GM12878 (cell line): ENCODE measurements at regions not wholly inside any gene's neighbourhood (a gene's known extent, or its start where the extent isn't known, plus 50 kb on each side); places are given as distances from the start of the nearest gene placed in this dataset.
"Not testable (repeated sequence)": the region's sequence is repeated elsewhere in the genome, so short reads cannot be mapped to it uniquely, and the experiment has no call there.

Source experiments
- ATAC-seq: fragments of 200-7000 bp; cut with Tn5 transposase; 3 replicates; pipeline ENCODE4 v1.9.1; 2020; ENCODE audit warnings: mild to moderate bottlenecking, moderate library complexity
- BruUV-seq: library from RNA; stranded (reverse); fragments of 400-500 nt; replicated peaks from 2 replicates; lab custom pipeline; 2021; lab: Mats Ljungman, UMichigan
- CTCF ChIA-PET: fragments of 300-600 bp; sonication (Branson Sonifier 250); formaldehyde crosslinking; extraction: SDS; loops from one replicate; lab custom pipeline; 2021; ENCODE audit warnings: inconsistent platforms; lab: Yijun Ruan, JAX
- POLR2A ChIA-PET: fragments of 350-600 bp; formaldehyde crosslinking; extraction: SDS; loops from one replicate; lab custom pipeline; 2021; ENCODE audit warnings: inconsistent platforms; lab: Charles Lee
- RAD21 ChIA-PET: fragments of 300-600 bp; sonication (Branson Sonifier 250); formaldehyde crosslinking; loops from one replicate; lab custom pipeline; 2023; ENCODE audit warnings: antibody characterized with exemption; ENCODE audit not compliant: unreplicated experiment; lab: Charles Lee
- SMC1A ChIA-PET: fragments of 300-600 bp; sonication (Branson Sonifier 250); formaldehyde crosslinking; loops from one replicate; lab custom pipeline; 2023; ENCODE audit not compliant: unreplicated experiment, uncharacterized antibody; lab: Charles Lee
- DNase-seq: peaks from one replicate; pipeline ENCODE4 v3.0.0-alpha.2; 2011; ENCODE audit warnings: low read depth, low spot score
- FAIRE-seq: peaks from 3 replicates; lab custom pipeline; 2011; peaks lifted over from hg19 to GRCh38; lab: Jason Lieb, UNC
- H2AFZ ChIP-seq: 2 replicates; pipeline ENCODE4 v1.6.0; 2011; ENCODE audit warnings: low read depth, low read length, control low read depth; ENCODE audit not compliant: control insufficient read depth
- H3K27ac ChIP-seq: 2 replicates; pipeline ENCODE4 v1.5.1; 2011; ENCODE audit warnings: control low read depth; ENCODE audit not compliant: control insufficient read depth, insufficient read depth
- H3K27me3 ChIP-seq, 2 experiments: replicated peaks in 1 of 2; 2 replicates each; pipeline versions ENCODE4 v1.6.0 to v1.6.1; 2011; ENCODE audit warnings: low read length in 1 of 2; ENCODE audit not compliant: control insufficient read depth in 2 of 2, insufficient read depth in 2 of 2
- H3K36me3 ChIP-seq, 2 experiments: 2 replicates each; pipeline ENCODE4 v1.5.1; 2011; ENCODE audit warnings: low read length in 1 of 2; ENCODE audit not compliant: control insufficient read depth in 2 of 2, insufficient read depth in 2 of 2
- H3K4me1 ChIP-seq: 2 replicates; pipeline ENCODE4 v1.6.1; 2011; ENCODE audit warnings: mild to moderate bottlenecking, low read length, moderate library complexity, mixed read lengths; ENCODE audit not compliant: control insufficient read depth, insufficient read depth
- H3K4me2 ChIP-seq: 2 replicates; pipeline ENCODE4 v1.6.0; 2011; ENCODE audit warnings: control low read depth; ENCODE audit not compliant: control insufficient read depth, insufficient read depth
- H3K4me3 ChIP-seq: fragments of 200-600 bp; sonication (generic); 2 replicates; pipeline ENCODE4 v1.5.1; 2016
- H3K79me2 ChIP-seq: 2 replicates; pipeline ENCODE4 v1.6.0; 2011; ENCODE audit warnings: low read length; ENCODE audit not compliant: control insufficient read depth, insufficient read depth
- H3K9ac ChIP-seq: 2 replicates; pipeline ENCODE4 v1.8.0; 2011; ENCODE audit warnings: low read length, control low read depth, mixed read lengths; ENCODE audit not compliant: control insufficient read depth, insufficient read depth
- H3K9me3 ChIP-seq: replicated peaks from 3 replicates; pipeline ENCODE4 v1.5.1; 2011; ENCODE audit warnings: mild to moderate bottlenecking, low read length; ENCODE audit not compliant: control insufficient read depth, insufficient read depth
- H4K20me1 ChIP-seq: 2 replicates; pipeline ENCODE4 v1.6.0; 2011; ENCODE audit not compliant: control insufficient read depth, insufficient read depth
- HCFC1 ChIP-seq: fragments of 150-350 bp; IDR thresholded peaks from 2 replicates; pipeline ENCODE4 v1.6.1; 2014; ENCODE audit warnings: low read length
- IRF4 ChIP-seq: IDR thresholded peaks from 2 replicates; pipeline ENCODE4 v1.6.1; 2011; ENCODE audit warnings: low read depth, low read length
- NFIC ChIP-seq: IDR thresholded peaks from 2 replicates; pipeline ENCODE4 v1.6.1; 2012; ENCODE audit warnings: low read depth, mild to moderate bottlenecking, inconsistent platforms, low read length, moderate library complexity
- ZNF687 ChIP-seq: fragments of 450-650 bp; IDR thresholded peaks from 2 replicates; pipeline ENCODE4 v1.6.1; 2017; ENCODE audit warnings: mild to moderate bottlenecking, moderate library complexity
- in situ Hi-C: fragments of 300-500 bp; cut with MboI; formaldehyde crosslinking; loops from 9 replicates; pipeline ENCODE4 v1.14.3; 2018; ENCODE audit warnings: mixed read lengths
- intact Hi-C: fragments of 100-400 bp; cut with micrococcal nuclease; formaldehyde crosslinking; loops from one replicate; pipeline ENCODE4 v1.14.2; 2022; ENCODE audit not compliant: unreplicated experiment

GRCh38 chrX:107374831-107375230 is 74.6 kb upstream of the FRMPD3 start (continued):
- TF ChIP-seq ZNF687 (no peak), NFIC (no peak), IRF4 (no peak), HCFC1 (no peak)
- TF ChIP-seq, all 136 proteins: peak for 0

GRCh38 chrX:107376186-107376585 is 73.3 kb upstream of the FRMPD3 start:
- H3K9me3 ChIP-seq, intact Hi-C loops, H3K4me3 ChIP-seq, FAIRE-seq, H3K27me3 ChIP-seq, H3K27ac ChIP-seq, H3K4me1 ChIP-seq, CTCF ChIA-PET, H2AFZ ChIP-seq, DNase-seq, H4K20me1 ChIP-seq, H3K4me2 ChIP-seq, H3K79me2 ChIP-seq, BruUV-seq, H3K36me3 ChIP-seq, in situ Hi-C loops, ATAC-seq, POLR2A ChIA-PET, SMC1A ChIA-PET, H3K9ac ChIP-seq, RAD21 ChIA-PET: not testable (repeated sequence)
